ENCODE measurements at regions not wholly inside any gene's neighbourhood (a gene's known extent, or its start where the extent isn't known, plus 50 kb on each side); places are given as distances from the start of the nearest gene placed in this dataset.

DNA sequence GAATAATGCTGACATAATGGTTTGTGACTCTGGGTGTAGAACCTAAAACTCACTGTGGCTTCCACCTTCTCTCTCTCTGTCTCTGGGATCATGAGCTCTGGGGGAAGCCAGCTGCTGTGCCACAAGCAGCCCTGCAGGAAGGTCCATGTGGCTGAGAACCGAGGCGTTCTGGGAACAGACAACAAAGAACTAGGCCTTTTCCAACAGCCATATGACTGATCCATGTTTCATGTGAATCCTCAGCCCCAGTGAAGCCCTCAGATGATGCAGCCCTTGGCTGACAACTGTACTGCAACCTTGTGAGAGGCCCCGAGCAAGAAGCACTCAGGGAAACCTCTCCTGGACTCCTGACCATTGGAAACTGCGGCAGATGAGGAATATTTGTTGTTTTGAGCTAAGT is 56.6 kb downstream of the HLA-G start:
- DNase-seq: no peak
- TF ChIP-seq GATA1 (IDR thresholded peaks at IDR 0.05; ENCODE audit: low read depth, low read length) (no peak), POLR2A (IDR thresholded peaks at IDR 0.05; ENCODE audit: low read length) (no peak)

DNA sequence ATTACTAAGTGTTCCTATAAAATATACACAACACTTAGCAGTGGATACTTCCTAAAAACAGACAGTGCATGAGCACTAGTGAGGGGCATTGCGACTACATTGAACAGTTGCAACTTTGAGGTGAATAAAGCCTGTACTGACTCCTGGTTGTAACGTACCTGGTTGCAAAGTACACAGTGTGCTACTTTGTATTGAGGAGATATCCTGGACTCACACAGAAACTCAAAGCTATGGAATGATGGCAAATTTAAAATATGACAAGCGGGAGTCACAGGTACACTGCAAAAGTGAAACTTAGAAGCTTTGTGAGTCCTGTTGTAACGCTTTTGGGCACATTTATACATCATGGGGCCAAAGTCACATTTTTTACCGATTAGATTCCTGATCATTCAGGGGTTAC is 55.6 kb upstream of the HLA-A start:
- no peak for DNase-seq
- TF ChIP-seq POLR2A (IDR thresholded peaks at IDR 0.05; ENCODE audit: low read length) (no peak), GATA1 (IDR thresholded peaks at IDR 0.05; ENCODE audit: low read depth, low read length) (no peak)

GRCh38 chr6:29887330-29887818 is 55.0 kb upstream of the HLA-A start:
- no peak for DNase-seq
- TF ChIP-seq GATA1 (IDR thresholded peaks at IDR 0.05; ENCODE audit: low read depth, low read length) (no peak), POLR2A (IDR thresholded peaks at IDR 0.05; ENCODE audit: low read length) (no peak)

DNA sequence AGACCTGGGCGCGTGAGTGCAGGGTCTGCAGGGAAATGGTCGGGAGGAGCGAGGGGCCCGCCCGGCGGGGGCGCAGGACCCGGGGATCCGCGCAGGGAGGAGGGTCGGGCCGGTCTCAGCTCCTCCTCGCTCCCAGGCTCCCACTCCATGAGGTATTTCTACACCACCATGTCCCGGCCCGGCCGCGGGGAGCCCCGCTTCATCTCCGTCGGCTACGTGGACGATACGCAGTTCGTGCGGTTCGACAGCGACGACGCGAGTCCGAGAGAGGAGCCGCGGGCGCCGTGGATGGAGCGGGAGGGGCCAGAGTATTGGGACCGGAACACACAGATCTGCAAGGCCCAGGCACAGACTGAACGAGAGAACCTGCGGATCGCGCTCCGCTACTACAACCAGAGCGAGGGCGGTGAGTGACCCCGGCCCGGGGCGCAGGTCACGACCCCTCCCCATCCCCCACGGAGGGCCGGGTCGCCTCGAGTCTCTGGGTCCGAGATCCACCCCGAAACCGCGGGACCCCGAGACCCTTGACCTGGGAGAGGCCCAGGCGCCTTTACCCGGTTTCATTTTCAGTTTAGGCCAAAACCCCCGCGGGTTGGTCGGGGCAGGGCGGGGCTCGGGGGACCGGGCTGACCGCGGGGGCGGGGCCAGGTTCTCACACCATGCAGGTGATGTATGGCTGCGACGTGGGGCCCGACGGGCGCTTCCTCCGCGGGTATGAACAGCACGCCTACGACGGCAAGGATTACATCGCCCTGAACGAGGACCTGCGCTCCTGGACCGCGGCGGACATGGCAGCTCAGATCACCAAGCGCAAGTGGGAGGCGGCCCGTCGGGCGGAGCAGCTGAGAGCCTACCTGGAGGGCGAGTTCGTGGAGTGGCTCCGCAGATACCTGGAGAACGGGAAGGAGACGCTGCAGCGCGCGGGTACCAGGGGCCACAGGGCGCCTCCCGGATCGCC is 54.2 kb upstream of the HLA-A start:
- TF ChIP-seq GATA1 (IDR thresholded peaks at IDR 0.05; ENCODE audit: low read depth, low read length) (no peak), POLR2A (IDR thresholded peaks at IDR 0.05; ENCODE audit: low read length) (no peak)
- peak; percentile 31 to 60 for DNase-seq

All from erythroblast (primary cell).